PC-9 (cell line): ENCODE measurements at regions not wholly inside any gene's neighbourhood (a gene's known extent, or its start where the extent isn't known, plus 50 kb on each side); places are given as distances from the start of the nearest gene placed in this dataset.

Experiments
- BruUV-seq: library from RNA; stranded (reverse); fragments of 400-500 nt; replicated peaks from 2 replicates; lab custom pipeline; 2021; lab: Mats Ljungman, UMichigan
- CTCF ChIA-PET: fragments of 300-600 bp; sonication (Branson Sonifier 250); formaldehyde crosslinking; loops from one replicate; lab custom pipeline; 2022; ENCODE audit warnings: antibody characterized with exemption; lab: Charles Lee
- POLR2A ChIA-PET: fragments of 300-600 bp; sonication (Branson Sonifier 250); formaldehyde crosslinking; loops from one replicate; lab custom pipeline; 2022; ENCODE audit warnings: antibody characterized with exemption; ENCODE audit not compliant: unreplicated experiment; lab: Charles Lee
- DNase-seq, 2 experiments: peaks; one replicate each; pipeline versions ENCODE4 v3.0.0 to v3.0.0-alpha.2; 2015 to 2022; ENCODE audit warnings: mixed read lengths in 1 of 2
- H2AFZ ChIP-seq: fragments of 200-600 bp; sonication (generic); 2 replicates; pipeline ENCODE4 v1.8.1; 2017; ENCODE audit warnings: antibody characterized with exemption
- H3F3A ChIP-seq: fragments of 200-600 bp; sonication (generic); 2 replicates; pipeline ENCODE4 v1.8.1; 2017; ENCODE audit warnings: antibody characterized with exemption, mild to moderate bottlenecking, low read depth; ENCODE audit not compliant: insufficient read depth
- H3K27ac ChIP-seq: fragments of 200-600 bp; sonication (generic); 2 replicates; pipeline ENCODE4 v1.6.1; 2016; ENCODE audit warnings: mixed run types
- H3K27me3 ChIP-seq: fragments of 200-600 bp; sonication (generic); 2 replicates; pipeline ENCODE4 v1.6.1; 2016; ENCODE audit warnings: low read depth, mixed run types; ENCODE audit not compliant: insufficient read depth
- H3K36me3 ChIP-seq: fragments of 200-600 bp; sonication (generic); 2 replicates; pipeline ENCODE4 v1.6.1; 2016; ENCODE audit warnings: low read depth, mixed run types
- H3K4me1 ChIP-seq: fragments of 200-600 bp; sonication (generic); replicated peaks from 2 replicates; pipeline ENCODE4 v1.6.1; 2016; ENCODE audit warnings: mixed run types; ENCODE audit not compliant: insufficient read depth
- H3K4me2 ChIP-seq: fragments of 200-600 bp; sonication (generic); 2 replicates; pipeline ENCODE4 v1.6.1; 2017; ENCODE audit warnings: mixed run types
- H3K4me3 ChIP-seq: fragments of 200-600 bp; sonication (generic); 2 replicates; pipeline ENCODE4 v1.6.1; 2016; ENCODE audit warnings: mixed run types
- H3K79me2 ChIP-seq: fragments of 200-600 bp; sonication (generic); 2 replicates; pipeline ENCODE4 v1.6.1; 2017; ENCODE audit warnings: low read depth, mixed run types
- H3K9me2 ChIP-seq: fragments of 200-600 bp; sonication (generic); 2 replicates; pipeline ENCODE4 v1.8.1; 2017; ENCODE audit warnings: mild to moderate bottlenecking; ENCODE audit not compliant: insufficient read depth
- H3K9me3 ChIP-seq: fragments of 200-600 bp; sonication (generic); 2 replicates; pipeline ENCODE4 v1.8.1; 2016; ENCODE audit warnings: low read depth; ENCODE audit not compliant: insufficient read depth
- H4K20me1 ChIP-seq: fragments of 200-600 bp; sonication (generic); 2 replicates; pipeline ENCODE4 v1.8.1; 2017; ENCODE audit not compliant: insufficient read depth
- EZH2 ChIP-seq: fragments of 200-600 bp; sonication (generic); IDR thresholded peaks from 2 replicates; pipeline ENCODE4 v1.8.0; 2017; ENCODE audit warnings: antibody characterized with exemption, low read depth
- intact Hi-C: fragments of 100-400 bp; cut with micrococcal nuclease; formaldehyde crosslinking; loops from one replicate; pipeline ENCODE4 v1.10.0; 2022; ENCODE audit not compliant: unreplicated experiment
- TF ChIP-seq, protein P1 (sequence below): fragments of 200-600 bp; sonication (generic); conservative IDR thresholded peaks from 2 replicates; pipeline ENCODE4 v1.6.1; 2017; ENCODE audit warnings: mixed run types, antibody characterized with exemption, mild to moderate bottlenecking, moderate library complexity

DNA sequence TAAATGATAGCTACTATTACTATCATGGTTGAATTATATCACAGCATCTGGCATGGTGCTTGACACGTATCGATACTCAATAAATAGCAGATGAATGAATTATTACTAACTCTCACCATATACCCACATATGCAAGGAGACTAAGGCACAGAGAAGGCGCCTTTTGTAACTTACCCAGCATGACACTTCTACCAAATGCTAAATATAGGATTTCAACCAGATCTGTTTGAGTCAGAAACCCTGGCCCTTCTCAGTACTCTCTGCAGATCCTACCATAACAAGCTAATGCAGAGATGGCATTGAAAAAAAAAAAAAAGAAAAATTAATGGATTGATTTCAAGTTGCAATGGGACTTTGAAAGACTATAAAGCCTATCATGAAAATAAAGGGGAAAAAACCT is 219.5 kb downstream of the DHX15 start:
- POLR2A ChIA-PET: no interaction called here
- CTCF ChIA-PET: no interaction called here
- Histone ChIP-seq H3K9me3 (no peaks in the 10 kb centered on the region), H3K4me1 (no peaks in the 10 kb centered on the region), H3K79me2 (no peaks in the 10 kb centered on the region), H4K20me1 (no peaks in the 10 kb centered on the region), H3K27ac (no peak overlapping the region), H3K4me3 (no peak overlapping the region), H3K4me2 (no peak overlapping the region), H3K27me3 (peaks cover 31% of the 10 kb centered on the region), H2AFZ (no peak overlapping the region), H3F3A (no peaks in the 10 kb centered on the region), H3K36me3 (no peaks in the 10 kb centered on the region), H3K9me2 (no peaks in the 10 kb centered on the region)
- TF ChIP-seq, protein P1, sequence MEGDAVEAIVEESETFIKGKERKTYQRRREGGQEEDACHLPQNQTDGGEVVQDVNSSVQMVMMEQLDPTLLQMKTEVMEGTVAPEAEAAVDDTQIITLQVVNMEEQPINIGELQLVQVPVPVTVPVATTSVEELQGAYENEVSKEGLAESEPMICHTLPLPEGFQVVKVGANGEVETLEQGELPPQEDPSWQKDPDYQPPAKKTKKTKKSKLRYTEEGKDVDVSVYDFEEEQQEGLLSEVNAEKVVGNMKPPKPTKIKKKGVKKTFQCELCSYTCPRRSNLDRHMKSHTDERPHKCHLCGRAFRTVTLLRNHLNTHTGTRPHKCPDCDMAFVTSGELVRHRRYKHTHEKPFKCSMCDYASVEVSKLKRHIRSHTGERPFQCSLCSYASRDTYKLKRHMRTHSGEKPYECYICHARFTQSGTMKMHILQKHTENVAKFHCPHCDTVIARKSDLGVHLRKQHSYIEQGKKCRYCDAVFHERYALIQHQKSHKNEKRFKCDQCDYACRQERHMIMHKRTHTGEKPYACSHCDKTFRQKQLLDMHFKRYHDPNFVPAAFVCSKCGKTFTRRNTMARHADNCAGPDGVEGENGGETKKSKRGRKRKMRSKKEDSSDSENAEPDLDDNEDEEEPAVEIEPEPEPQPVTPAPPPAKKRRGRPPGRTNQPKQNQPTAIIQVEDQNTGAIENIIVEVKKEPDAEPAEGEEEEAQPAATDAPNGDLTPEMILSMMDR: no peak
- TF ChIP-seq EZH2: no peak
- DNase-seq: no peak
- no TSS peak for BruUV-seq
- intact Hi-C loops: no loop called here

DNA sequence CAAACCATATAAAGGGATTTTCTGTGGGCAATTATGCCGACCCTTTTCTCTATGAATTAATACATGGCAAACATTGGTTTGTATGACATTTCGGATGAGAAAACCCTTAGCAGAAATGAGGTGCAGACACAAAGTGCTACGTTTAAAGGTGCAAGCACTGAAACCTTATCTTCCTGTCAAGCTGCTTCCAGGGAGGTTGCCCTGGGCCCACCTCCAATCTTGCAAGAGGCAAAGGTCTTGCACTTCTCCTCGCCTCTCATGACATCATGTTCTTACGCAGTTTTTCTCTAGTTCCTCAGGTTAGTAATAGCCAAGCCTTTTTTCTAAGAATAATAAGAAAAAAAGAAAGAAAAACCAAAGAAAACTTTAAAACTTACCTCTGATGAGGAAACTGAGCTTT is 220.1 kb downstream of the DHX15 start:
- Histone ChIP-seq H2AFZ (no peak overlapping the region), H3K27ac (no peak overlapping the region), H3K27me3 (peaks cover 31% of the 10 kb centered on the region), H3K9me2 (no peaks in the 10 kb centered on the region), H3K79me2 (no peaks in the 10 kb centered on the region), H3K36me3 (no peaks in the 10 kb centered on the region), H3K4me3 (no peak overlapping the region), H4K20me1 (no peaks in the 10 kb centered on the region), H3K4me1 (no peaks in the 10 kb centered on the region), H3K4me2 (no peak overlapping the region), H3K9me3 (no peaks in the 10 kb centered on the region), H3F3A (no peaks in the 10 kb centered on the region)
- no peak for DNase-seq
- no TSS peak for BruUV-seq
- intact Hi-C loops: no loop called here
- ChIA-PET POLR2A (no interaction called here), CTCF (no interaction called here)
- TF ChIP-seq, protein P1: no peak
- no peak for TF ChIP-seq EZH2

DNA sequence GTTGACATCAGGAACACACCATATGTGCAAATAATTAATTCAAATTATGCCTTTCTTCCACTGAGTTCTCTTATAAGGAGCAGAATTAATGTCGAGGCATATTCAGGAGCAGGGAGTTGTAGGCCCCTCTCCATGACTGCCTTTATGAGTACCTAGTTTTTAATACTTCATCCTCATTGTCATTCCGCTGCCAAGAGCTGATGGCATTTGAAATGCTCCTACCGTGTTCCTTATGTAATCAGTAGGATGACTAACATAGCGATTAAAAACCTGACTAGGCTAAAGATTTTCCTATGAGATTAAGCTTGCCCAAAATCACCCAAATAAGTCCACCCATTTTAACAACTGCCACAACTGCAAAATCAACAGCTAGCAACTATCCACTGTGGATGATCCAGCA is 220.6 kb downstream of the DHX15 start:
- Histone ChIP-seq H4K20me1 (no peaks in the 10 kb centered on the region), H3K4me1 (no peaks in the 10 kb centered on the region), H3K27ac (no peak overlapping the region), H3F3A (no peaks in the 10 kb centered on the region), H3K27me3 (peaks cover 31% of the 10 kb centered on the region), H3K4me2 (no peak overlapping the region), H3K9me2 (no peaks in the 10 kb centered on the region), H3K36me3 (no peaks in the 10 kb centered on the region), H3K4me3 (no peak overlapping the region), H3K9me3 (no peaks in the 10 kb centered on the region), H3K79me2 (no peaks in the 10 kb centered on the region), H2AFZ (no peak overlapping the region)
- no peak for TF ChIP-seq EZH2
- TF ChIP-seq, protein P1: no peak
- intact Hi-C loops: no loop called here
- ChIA-PET CTCF (no interaction called here), POLR2A (no interaction called here)
- BruUV-seq: no TSS peak
- no peak for DNase-seq
